GM23248 (cell line): ENCODE measurements at regions not wholly inside any gene's neighbourhood (a gene's known extent, or its start where the extent isn't known, plus 50 kb on each side); places are given as distances from the start of the nearest gene placed in this dataset.

Experiments
- DNase-seq: peaks from one replicate; pipeline ENCODE4 v3.0.0-alpha.2; 2015
- H2AFZ ChIP-seq: fragments of 200-600 bp; sonication (generic); 2 replicates; pipeline ENCODE4 v1.6.1; 2016; ENCODE audit warnings: antibody characterized with exemption
- H3F3A ChIP-seq: fragments of 200-600 bp; sonication (generic); 2 replicates; pipeline ENCODE4 v1.6.1; 2016; ENCODE audit warnings: mild to moderate bottlenecking, antibody characterized with exemption, mixed run types; ENCODE audit not compliant: insufficient read depth
- H3K27ac ChIP-seq: fragments of 200-600 bp; sonication (generic); 2 replicates; pipeline ENCODE4 v1.5.1; 2016; ENCODE audit warnings: mild to moderate bottlenecking
- H3K27me3 ChIP-seq: fragments of 200-600 bp; sonication (generic); replicated peaks from 2 replicates; pipeline ENCODE4 v1.6.1; 2016; ENCODE audit warnings: mild to moderate bottlenecking; ENCODE audit not compliant: insufficient read depth
- H3K36me3 ChIP-seq: fragments of 200-600 bp; sonication (generic); 2 replicates; pipeline ENCODE4 v1.6.1; 2016; ENCODE audit warnings: low read depth, mild to moderate bottlenecking
- H3K4me1 ChIP-seq: fragments of 200-600 bp; sonication (generic); 2 replicates; pipeline ENCODE4 v1.6.1; 2016; ENCODE audit warnings: mild to moderate bottlenecking; ENCODE audit not compliant: insufficient read depth
- H3K4me2 ChIP-seq: fragments of 200-600 bp; sonication (generic); one replicate; pipeline ENCODE4 v1.6.1; 2016; ENCODE audit warnings: mild to moderate bottlenecking; ENCODE audit not compliant: unreplicated experiment
- H3K4me3 ChIP-seq: fragments of 200-600 bp; sonication (generic); 2 replicates; pipeline ENCODE4 v1.5.1; 2016; ENCODE audit warnings: mild to moderate bottlenecking
- H3K79me2 ChIP-seq: fragments of 200-600 bp; sonication (generic); 2 replicates; pipeline ENCODE4 v1.6.1; 2016; ENCODE audit warnings: mild to moderate bottlenecking; ENCODE audit not compliant: insufficient read depth
- H3K9ac ChIP-seq: fragments of 200-600 bp; sonication (generic); 2 replicates; pipeline ENCODE4 v1.6.1; 2016; ENCODE audit warnings: mild to moderate bottlenecking
- H3K9me2 ChIP-seq: fragments of 200-600 bp; sonication (generic); 2 replicates; pipeline ENCODE4 v1.6.1; 2016; ENCODE audit warnings: mixed run types, mild to moderate bottlenecking, moderate library complexity; ENCODE audit not compliant: insufficient read depth
- H3K9me3 ChIP-seq: fragments of 200-600 bp; sonication (generic); one replicate; pipeline ENCODE4 v1.6.1; 2017; ENCODE audit warnings: low read depth
- H4K20me1 ChIP-seq: fragments of 200-600 bp; sonication (generic); 2 replicates; pipeline ENCODE4 v1.6.0; 2016; ENCODE audit not compliant: insufficient read depth
- EZH2 ChIP-seq: fragments of 200-600 bp; sonication (generic); IDR thresholded peaks from 2 replicates; pipeline ENCODE4 v1.6.1; 2018; ENCODE audit warnings: antibody characterized with exemption, mild to moderate bottlenecking; ENCODE audit not compliant: insufficient read depth, poor library complexity, severe bottlenecking
- EZH2phosphoT487 ChIP-seq: fragments of 200-600 bp; sonication (generic); IDR thresholded peaks from 2 replicates; pipeline ENCODE4 v1.6.1; 2018; ENCODE audit warnings: antibody characterized with exemption, moderate library complexity, mild to moderate bottlenecking, low read depth; ENCODE audit not compliant: insufficient read depth
- WGBS, 2 experiments: methylation state at CpG; one replicate each; pipeline ENCODE4 v1.1.6; 2015 to 2017; ENCODE audit warnings: low lambda C conversion rate in 2 of 2, low coverage in 1 of 2; ENCODE audit errors: missing lambda C conversion rate in 2 of 2; 5-methylcytosine and 5-hydroxymethylcytosine counted together
- in situ Hi-C: fragments of 300-500 bp; cut with MboI; formaldehyde crosslinking; loops from 2 replicates; pipeline ENCODE4 v1.15.0; 2020

GRCh38 chr13:89751432-89751930, 1596.0 kb upstream of the MIR17HG start:
- H4K20me1 ChIP-seq, result no peaks in the 10 kb centered on the region
- H3K9me3 ChIP-seq, result no peaks in the 10 kb centered on the region
- no peak overlapping the region for H3K27ac ChIP-seq
- no peaks in the 10 kb centered on the region for H3K36me3 ChIP-seq
- no peak overlapping the region for H3K4me2 ChIP-seq
- DNase-seq, result no peak
- H2AFZ ChIP-seq, result no peak overlapping the region
- WGBS, 2 experiments, result 56 to 65% methylated on average over 4 of the region's 4 CpGs
- no peaks in the 10 kb centered on the region for H3K4me1 ChIP-seq
- no peaks in the 10 kb centered on the region for H3K9me2 ChIP-seq
- no peaks in the 10 kb centered on the region for H3F3A ChIP-seq
- TF ChIP-seq EZH2phosphoT487 (no peak), EZH2 (no peak)
- no peak overlapping the region for H3K4me3 ChIP-seq
- H3K9ac ChIP-seq, result no peak overlapping the region
- no peaks in the 10 kb centered on the region for H3K79me2 ChIP-seq
- in situ Hi-C loops, result no loop called here
- no peaks in the 10 kb centered on the region for H3K27me3 ChIP-seq

- no peaks in the 10 kb centered on the region for H3K9me3 ChIP-seq
- no peaks in the 10 kb centered on the region for H3F3A ChIP-seq
- TF ChIP-seq EZH2phosphoT487 (no peak), EZH2 (no peak)
- H3K9ac ChIP-seq, result no peak overlapping the region
- H3K36me3 ChIP-seq, result no peaks in the 10 kb centered on the region
- 12 to 22% methylated on average over 1 of the region's 1 CpG for WGBS, 2 experiments
- H3K27ac ChIP-seq, result no peak overlapping the region
- no peak overlapping the region for H2AFZ ChIP-seq
- H3K4me2 ChIP-seq, result no peak overlapping the region
- no peaks in the 10 kb centered on the region for H3K27me3 ChIP-seq
- DNase-seq, result no peak
- in situ Hi-C loops, result no loop called here
- H3K4me3 ChIP-seq, result no peak overlapping the region
- no peaks in the 10 kb centered on the region for H4K20me1 ChIP-seq
- H3K9me2 ChIP-seq, result no peaks in the 10 kb centered on the region
- H3K79me2 ChIP-seq, result no peaks in the 10 kb centered on the region
- H3K4me1 ChIP-seq, result no peaks in the 10 kb centered on the region
Observed at GRCh38 chr13:89752394-89752793, 1595.1 kb upstream of the MIR17HG start.

GRCh38 chr13:89755729-89756492, 1591.6 kb upstream of the MIR17HG start:
- Histone ChIP-seq H3K27ac (no peak overlapping the region), H3F3A (no peaks in the 10 kb centered on the region)

GRCh38 chr13:89763005-89763404, 1584.5 kb upstream of the MIR17HG start:
- H3K9me2 ChIP-seq, result no peaks in the 10 kb centered on the region
- in situ Hi-C loops, result no loop called here
- no peaks in the 10 kb centered on the region for H3K4me1 ChIP-seq
- H3K27me3 ChIP-seq, result no peaks in the 10 kb centered on the region
- no peaks in the 10 kb centered on the region for H3K36me3 ChIP-seq
- no peaks in the 10 kb centered on the region for H4K20me1 ChIP-seq
- H3K79me2 ChIP-seq, result no peaks in the 10 kb centered on the region
- H2AFZ ChIP-seq, result no peak overlapping the region
- no peak for DNase-seq
- no peak overlapping the region for H3K4me3 ChIP-seq
- H3K9me3 ChIP-seq, result no peaks in the 10 kb centered on the region
- H3K9ac ChIP-seq, result no peak overlapping the region
- H3F3A ChIP-seq, result no peaks in the 10 kb centered on the region
- H3K4me2 ChIP-seq, result no peak overlapping the region
- no peak overlapping the region for H3K27ac ChIP-seq
- WGBS, 2 experiments, result 43 to 52% methylated on average over 1 of the region's 1 CpG
- TF ChIP-seq EZH2 (no peak), EZH2phosphoT487 (no peak)

More at GRCh38 chr13:89755729-89756492, 1591.6 kb upstream of the MIR17HG start:
- in situ Hi-C loops, result no loop called here
- Histone ChIP-seq H2AFZ (no peak overlapping the region), H3K36me3 (no peaks in the 10 kb centered on the region), H3K9ac (no peak overlapping the region), H3K4me1 (no peaks in the 10 kb centered on the region), H3K27me3 (no peaks in the 10 kb centered on the region), H3K79me2 (no peaks in the 10 kb centered on the region), H3K9me3 (no peaks in the 10 kb centered on the region), H3K4me3 (no peak overlapping the region), H3K9me2 (no peaks in the 10 kb centered on the region), H3K4me2 (no peak overlapping the region), H4K20me1 (no peaks in the 10 kb centered on the region)
- WGBS, 2 experiments, result 30 to 34% methylated on average over 2 of the region's 2 CpGs
- DNase-seq, result no peak
- no peak for TF ChIP-seq EZH2phosphoT487
- TF ChIP-seq EZH2, result no peak
